Endothelial cell of umbilical vein (primary cell): ENCODE measurements at regions not wholly inside any gene's neighbourhood (a gene's known extent, or its start where the extent isn't known, plus 50 kb on each side); places are given as distances from the start of the nearest gene placed in this dataset.

Experiments used
- BruUV-seq: library from RNA; stranded (reverse); fragments of 400-500 nt; replicated peaks from 2 replicates; lab custom pipeline; 2021; lab: Mats Ljungman, UMichigan
- CTCF ChIA-PET: fragments of 300-600, 350-600 bp; sonication (Branson Sonifier 250); formaldehyde crosslinking; loops from one replicate; lab custom pipeline; 2021; ENCODE audit warnings: antibody characterized with exemption, inconsistent platforms; lab: Charles Lee
- POLR2A ChIA-PET: fragments of 300-600, 350-600 bp; sonication (Branson Sonifier 250); formaldehyde crosslinking; loops from one replicate; lab custom pipeline; 2021; ENCODE audit warnings: antibody characterized with exemption, inconsistent platforms; lab: Charles Lee
- DNase-seq: peaks from one replicate; pipeline ENCODE4 v3.0.0-alpha.2; 2011; ENCODE audit warnings: low read depth, low spot score
- FAIRE-seq: peaks from 2 replicates; lab custom pipeline; 2011; peaks lifted over from hg19 to GRCh38; lab: Jason Lieb, UNC
- H2AFZ ChIP-seq: 2 replicates; pipeline ENCODE4 v1.6.0; 2012; ENCODE audit warnings: low read depth, low read length, control low read depth, inconsistent platforms
- H3K27ac ChIP-seq: 2 replicates; pipeline ENCODE4 v1.5.1; 2011; ENCODE audit warnings: low read depth, mild to moderate bottlenecking, control low read depth, low read length, moderate library complexity; ENCODE audit not compliant: insufficient read depth
- H3K27me3 ChIP-seq, 2 experiments: 2 replicates each; pipeline versions ENCODE4 v1.6.0 to v1.6.1; 2011; ENCODE audit warnings: low read length in 2 of 2, mixed read lengths in 1 of 2; ENCODE audit not compliant: control insufficient read depth in 2 of 2, insufficient read depth in 2 of 2
- H3K36me3 ChIP-seq, 2 experiments: 2 replicates in 1 of 2; 3 replicates in 1 of 2; pipeline ENCODE4 v1.5.1; 2011; ENCODE audit warnings: low read length in 2 of 2, mild to moderate bottlenecking in 1 of 2, moderate library complexity in 1 of 2; ENCODE audit not compliant: control insufficient read depth in 2 of 2, insufficient read depth in 2 of 2; ENCODE audit errors: extremely low read depth in 1 of 2
- H3K4me1 ChIP-seq: 3 replicates; pipeline ENCODE4 v1.5.1; 2011; ENCODE audit warnings: mild to moderate bottlenecking, low read length; ENCODE audit not compliant: control insufficient read depth, insufficient read depth; ENCODE audit errors: extremely low read depth
- H3K4me2 ChIP-seq: 2 replicates; pipeline ENCODE4 v1.6.1; 2011; ENCODE audit warnings: low read length, control low read depth, mixed read lengths; ENCODE audit not compliant: insufficient read depth
- H3K4me3 ChIP-seq, 3 experiments: fragments of 200-600 bp in 1 of 3; sonication (generic), shearing (Covaris generic) in 1 of 3; replicated peaks in 1 of 3; 2 replicates each; pipeline ENCODE4 v1.5.1; 2011 to 2016; ENCODE audit warnings: control low read depth in 3 of 3, low read length in 3 of 3, mild to moderate bottlenecking in 2 of 3, inconsistent platforms in 1 of 3, low read depth in 1 of 3, moderate library complexity in 1 of 3; ENCODE audit not compliant: insufficient read depth in 1 of 3
- H3K79me2 ChIP-seq: 2 replicates; pipeline ENCODE4 v1.6.0; 2012; ENCODE audit warnings: low read length, inconsistent platforms; ENCODE audit not compliant: control insufficient read depth, insufficient read depth
- H3K9ac ChIP-seq: replicated peaks from 2 replicates; pipeline ENCODE3; 2011; ENCODE audit warnings: low read length, control low read depth; ENCODE audit not compliant: insufficient read depth; ENCODE audit errors: extremely low read depth
- H3K9me1 ChIP-seq: replicated peaks from 3 replicates; pipeline ENCODE4 v1.6.0; 2011; ENCODE audit warnings: mild to moderate bottlenecking, low read length; ENCODE audit not compliant: control insufficient read depth, insufficient read depth; ENCODE audit errors: extremely low read depth
- H3K9me3 ChIP-seq: replicated peaks from 2 replicates; pipeline ENCODE4 v1.5.1; 2012; ENCODE audit warnings: low read length, inconsistent platforms; ENCODE audit not compliant: control insufficient read depth, insufficient read depth
- H4K20me1 ChIP-seq: replicated peaks from 2 replicates; pipeline ENCODE3; 2011; ENCODE audit warnings: mild to moderate bottlenecking, low read length; ENCODE audit not compliant: control insufficient read depth, insufficient read depth; ENCODE audit errors: extremely low read depth
- EZH2 ChIP-seq: IDR thresholded peaks from 2 replicates; pipeline ENCODE4 v1.6.1; 2012; ENCODE audit warnings: borderline replicate concordance, low read depth, mild to moderate bottlenecking, moderate library complexity, low read length, inconsistent platforms; ENCODE audit not compliant: severe bottlenecking
- FOS ChIP-seq: IDR thresholded peaks from 2 replicates; pipeline ENCODE4 v1.6.1; 2011; ENCODE audit warnings: mild to moderate bottlenecking, low read length, moderate library complexity, borderline replicate concordance; ENCODE audit not compliant: insufficient read depth
- GATA2 ChIP-seq: IDR thresholded peaks from 2 replicates; pipeline ENCODE4 v1.7.0; 2011; ENCODE audit warnings: low read depth, mild to moderate bottlenecking, moderate library complexity, mixed read lengths, low read length; ENCODE audit not compliant: insufficient read length, insufficient read depth
- JUN ChIP-seq: IDR thresholded peaks from 2 replicates; pipeline ENCODE4 v1.6.1; 2011; ENCODE audit warnings: borderline replicate concordance, low read depth; ENCODE audit not compliant: insufficient read length, insufficient read depth
- MYC ChIP-seq: IDR thresholded peaks from one replicate; pipeline ENCODE4 v1.6.1; 2011; ENCODE audit warnings: mild to moderate bottlenecking, low read depth, low read length
- POLR2A ChIP-seq: IDR thresholded peaks from 2 replicates; pipeline ENCODE4 v1.6.1; 2012; ENCODE audit warnings: low read depth, mild to moderate bottlenecking, control low read depth, low read length
- POLR2AphosphoS5 ChIP-seq: IDR thresholded peaks from 2 replicates; pipeline ENCODE4 v1.6.1; 2012; ENCODE audit warnings: low read depth, mild to moderate bottlenecking, control low read depth, low read length, moderate library complexity; ENCODE audit not compliant: insufficient read depth
- dilution Hi-C: fragments of 300-500 bp; cut with MboI; formaldehyde crosslinking; loops from one replicate; pipeline ENCODE4 v1.15.0; 2019; ENCODE audit warnings: low sequenced_read_pairs; ENCODE audit not compliant: extremely low pct_ligation_motif_present
- intact Hi-C: fragments of 100-400 bp; cut with micrococcal nuclease; formaldehyde crosslinking; loops from one replicate; pipeline ENCODE4 v1.10.0; 2022
- TF ChIP-seq, protein P1 (sequence below), 2 donors: IDR thresholded peaks; 1 replicate in 1 of 2; 2 replicates in 1 of 2; pipeline ENCODE4 v1.5.1; 2011; ENCODE audit warnings: low read length in 2 of 2, mild to moderate bottlenecking in 2 of 2, moderate library complexity in 2 of 2, control low read depth in 1 of 2, inconsistent platforms in 1 of 2, low read depth in 1 of 2; ENCODE audit not compliant: insufficient read depth in 1 of 2; ENCODE audit errors: extremely low read depth in 1 of 2
- TF ChIP-seq, protein P2 (sequence below): IDR thresholded peaks from 2 replicates; pipeline ENCODE4 v1.6.1; 2011; ENCODE audit not compliant: insufficient read depth, insufficient read length

GRCh38 chr13:31068119-31068423, 93.6 kb downstream of the HSPH1 start:
- Histone ChIP-seq H4K20me1 (no peaks in the 10 kb centered on the region), H3K4me1 (no peaks in the 10 kb centered on the region), H3K9me3 (no peaks in the 10 kb centered on the region), H3K4me3 (no peak overlapping the region), H3K79me2 (no peaks in the 10 kb centered on the region), H3K27ac (no peak overlapping the region), H3K9ac (no peak overlapping the region), H2AFZ (no peak overlapping the region), H3K27me3 (peaks cover 2% of the 10 kb centered on the region in 2 experiments), H3K36me3 (no peaks in the 10 kb centered on the region), H3K4me2 (no peak overlapping the region), H3K9me1 (no peaks in the 10 kb centered on the region)
- TF ChIP-seq, protein P1, sequence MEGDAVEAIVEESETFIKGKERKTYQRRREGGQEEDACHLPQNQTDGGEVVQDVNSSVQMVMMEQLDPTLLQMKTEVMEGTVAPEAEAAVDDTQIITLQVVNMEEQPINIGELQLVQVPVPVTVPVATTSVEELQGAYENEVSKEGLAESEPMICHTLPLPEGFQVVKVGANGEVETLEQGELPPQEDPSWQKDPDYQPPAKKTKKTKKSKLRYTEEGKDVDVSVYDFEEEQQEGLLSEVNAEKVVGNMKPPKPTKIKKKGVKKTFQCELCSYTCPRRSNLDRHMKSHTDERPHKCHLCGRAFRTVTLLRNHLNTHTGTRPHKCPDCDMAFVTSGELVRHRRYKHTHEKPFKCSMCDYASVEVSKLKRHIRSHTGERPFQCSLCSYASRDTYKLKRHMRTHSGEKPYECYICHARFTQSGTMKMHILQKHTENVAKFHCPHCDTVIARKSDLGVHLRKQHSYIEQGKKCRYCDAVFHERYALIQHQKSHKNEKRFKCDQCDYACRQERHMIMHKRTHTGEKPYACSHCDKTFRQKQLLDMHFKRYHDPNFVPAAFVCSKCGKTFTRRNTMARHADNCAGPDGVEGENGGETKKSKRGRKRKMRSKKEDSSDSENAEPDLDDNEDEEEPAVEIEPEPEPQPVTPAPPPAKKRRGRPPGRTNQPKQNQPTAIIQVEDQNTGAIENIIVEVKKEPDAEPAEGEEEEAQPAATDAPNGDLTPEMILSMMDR (IDR thresholded peaks at IDR 0.05; ENCODE audit: extremely low read depth in 1 of 2, insufficient read depth in 1 of 2, low read depth in 1 of 2, low read length in 2 of 2) = no peak
- TF ChIP-seq POLR2A = no peak
- FAIRE-seq (no peak), DNase-seq (no peak)
- dilution Hi-C loops = no loop called here
- ChIA-PET CTCF (no interaction called here), POLR2A (no interaction called here)
- BruUV-seq = no TSS peak
- intact Hi-C loops = no loop called here

DNA sequence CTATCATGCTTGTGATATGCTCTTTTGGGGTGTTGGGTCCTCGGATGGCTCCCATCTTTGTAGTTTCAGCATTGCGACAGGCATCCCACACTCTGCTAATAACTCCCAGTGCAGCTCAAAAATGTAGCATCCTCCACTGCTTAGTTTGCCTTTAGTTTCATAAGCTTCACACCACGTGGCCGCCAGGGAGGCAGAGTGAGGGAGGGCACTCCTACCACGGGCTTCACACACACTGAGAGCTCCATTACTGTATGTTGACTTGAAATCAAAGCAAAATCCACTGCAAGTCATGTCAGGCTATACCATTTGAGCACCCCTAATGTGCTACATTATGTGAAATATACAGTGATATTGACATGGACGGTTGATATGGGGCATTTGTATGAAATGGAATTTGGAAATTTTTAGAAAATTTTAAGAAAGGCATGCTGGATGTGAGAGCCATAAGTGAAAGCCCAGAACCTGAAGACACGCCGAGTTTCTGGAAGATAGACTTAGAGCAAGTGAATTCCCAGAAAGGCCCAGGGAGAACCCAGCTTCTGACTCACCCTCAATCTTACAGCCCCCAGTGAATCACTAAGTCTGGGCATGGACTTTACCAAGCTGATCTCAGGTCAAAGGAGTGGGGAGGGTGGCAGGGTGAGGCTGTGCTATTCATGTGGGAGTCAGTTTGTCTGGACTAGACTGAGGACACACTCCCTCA, 94.1 kb downstream of the HSPH1 start:
- TF ChIP-seq, protein P1 (IDR thresholded peaks at IDR 0.05; ENCODE audit: extremely low read depth in 1 of 2, insufficient read depth in 1 of 2, low read depth in 1 of 2, low read length in 2 of 2) = no peak
- no peak for TF ChIP-seq POLR2A
- TF ChIP-seq EZH2 = no peak
- no peak for TF ChIP-seq POLR2AphosphoS5
- TF ChIP-seq MYC = no peak
- TF ChIP-seq JUN = no peak
- no peak for TF ChIP-seq GATA2
- no peak for TF ChIP-seq FOS
- TF ChIP-seq, protein P2, sequence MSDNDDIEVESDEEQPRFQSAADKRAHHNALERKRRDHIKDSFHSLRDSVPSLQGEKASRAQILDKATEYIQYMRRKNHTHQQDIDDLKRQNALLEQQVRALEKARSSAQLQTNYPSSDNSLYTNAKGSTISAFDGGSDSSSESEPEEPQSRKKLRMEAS = no peak
- H3K27ac ChIP-seq = no peak overlapping the region
- no peak overlapping the region for H3K9ac ChIP-seq
- FAIRE-seq = no peak
- H3K4me1 ChIP-seq = no peaks in the 10 kb centered on the region
- H4K20me1 ChIP-seq = no peaks in the 10 kb centered on the region
- dilution Hi-C loops (no loop called here), intact Hi-C loops (no loop called here)
- peaks cover 2% of the 10 kb centered on the region in 2 experiments for H3K27me3 ChIP-seq
- no peaks in the 10 kb centered on the region for H3K9me3 ChIP-seq
- no peak for DNase-seq
- no peaks in the 10 kb centered on the region for H3K36me3 ChIP-seq
- no peaks in the 10 kb centered on the region for H3K9me1 ChIP-seq
- no TSS peak for BruUV-seq
- H3K79me2 ChIP-seq = no peaks in the 10 kb centered on the region
- no peak overlapping the region for H3K4me2 ChIP-seq
- ChIA-PET POLR2A (no interaction called here), CTCF (no interaction called here)
- no peak overlapping the region for H3K4me3 ChIP-seq
- H2AFZ ChIP-seq = no peak overlapping the region
